Heart left ventricle (tissue), 16 donors: ENCODE measurements at regions not wholly inside any gene's neighbourhood (a gene's known extent, or its start where the extent isn't known, plus 50 kb on each side); places are given as distances from the start of the nearest gene placed in this dataset.
A peak's percentile ranks its signal among the peaks of the same experiment; 100 is the strongest.

Source experiments
- ATAC-seq, 4 donors: fragments of 200-7000 bp; cut with Tn5 transposase; one replicate each; pipeline ENCODE4 v1.9.1; 2020 to 2022; ENCODE audit warnings: moderate library complexity in 4 of 4, mild to moderate bottlenecking in 3 of 4, moderate number of reproducible peaks in 1 of 4
- DNase-seq, 5 donors: peaks; one replicate each; pipeline ENCODE4 v3.0.0-alpha.2; 2020
- H3K27ac ChIP-seq, 12 donors: fragments of 200-600 bp; sonication (generic) in 4 of 12; one replicate each; pipeline versions ENCODE4 v1.5.0 to v1.8.0; 2016 to 2022; ENCODE audit warnings: mild to moderate bottlenecking in 2 of 12
- H3K27me3 ChIP-seq, 9 donors: fragments of 200-600 bp; sonication (generic) in 2 of 9; one replicate each; pipeline versions ENCODE4 v1.5.1 to v1.8.0; 2016 to 2022; ENCODE audit warnings: mild to moderate bottlenecking in 3 of 9
- H3K36me3 ChIP-seq, 9 donors: fragments of 200-600 bp; sonication (generic) in 2 of 9; one replicate each; pipeline versions ENCODE4 v1.5.0 to v1.8.0; 2018 to 2022; ENCODE audit warnings: mild to moderate bottlenecking in 2 of 9
- H3K4me1 ChIP-seq, 12 donors: fragments of 200-600 bp; sonication (generic) in 4 of 12; one replicate each; pipeline versions ENCODE4 v1.5.0 to v1.8.0; 2016 to 2022; ENCODE audit warnings: mild to moderate bottlenecking in 3 of 12
- H3K4me3 ChIP-seq, 12 donors: fragments of 200-600 bp; sonication (generic) in 4 of 12; one replicate each; pipeline versions ENCODE4 v1.5.0 to v1.8.0; 2017 to 2022; ENCODE audit warnings: mild to moderate bottlenecking in 9 of 12, moderate library complexity in 4 of 12
- H3K9me3 ChIP-seq, 12 donors: fragments of 200-600 bp; sonication (generic) in 4 of 12; one replicate each; pipeline versions ENCODE4 v1.5.0 to v1.8.0; 2016 to 2022; ENCODE audit warnings: mild to moderate bottlenecking in 1 of 12
- CTCF ChIP-seq, 12 donors: fragments of 200-600 bp; sonication (generic) in 4 of 12; IDR thresholded peaks; one replicate each; pipeline versions ENCODE4 v1.5.0 to v1.8.0; 2018 to 2022; ENCODE audit warnings: antibody characterized with exemption in 12 of 12, mild to moderate bottlenecking in 5 of 12
- POLR2A ChIP-seq, 2 donors: fragments of 450-650 bp; IDR thresholded peaks; one replicate each; pipeline ENCODE4 v1.6.1; 2017; ENCODE audit warnings: antibody characterized with exemption in 2 of 2, mild to moderate bottlenecking in 2 of 2, moderate library complexity in 2 of 2
- WGBS, 4 donors: extraction: QIAGEN DNeasy Blood & Tissue Kit in 2 of 4; methylation state at CpG; one replicate each; pipeline versions ENCODE4 v1.1.5 to v1.1.7; 2013 to 2018; 5-methylcytosine and 5-hydroxymethylcytosine counted together
- intact Hi-C, 10 donors: fragments of 100-400 bp; cut with DNase I; formaldehyde crosslinking; loops; one replicate each; pipeline versions ENCODE4 v1.11.1 to v1.14.2; 2022
- donor health status: ischemic (EF 13 %, LVEDD 7.1; RV severe dilation, severe dysfunction).
- donor health status: healthy with polysubstance abuse.
- donor health status: DM: no; HTN: yes; CAD: no.
- donor health status: DM: no; HTN: no; CAD: no.
- donor health status: ischemic (EF 25% LVEDD 6.9; RV normal size, moderate dysfunction).
- donor health status: ischemic (EF 25% LVEDD 5.7; RV mildly dilated, moderate dysfunction).
- donor health status: healthy.
- donor health status: DM: yes; HTN: yes; CAD: no.
- donor health status: ischemic (EF 35%, LVEDD 5.7; RV mildly dilated, moderate dysfunction).
- donor health status: nonischemic (EF 11% LVEDD 7.7; RV severe dilation, severe dysfunction).
- donor health status: DM: yes; HTN: yes; CAD: no.
- donor health status: PGD.
- donor health status: ischemic (EF 29% LVEDD 5.4; RV normal size, mild dysfunction).
- donor health status: nonischemic (EF 23%, LVEDD 6.1; RV moderate dilation, normal function).

GRCh38 chr16:9374061-9374460 lies 282.6 kb downstream of the HAPSTR1 start:
- peaks cover 0 to 8% (median 0%) of the 10 kb centered on the region in 12 donors for H3K9me3 ChIP-seq
- intact Hi-C loops: loop anchor here in 3 of 10 donors (5.0 kb wide), 3 partner anchors 43 to 118 kb away; no protein-coding TSS in a partner anchor
- H3K4me1 ChIP-seq: peaks cover 0 to 34% (median 2%) of the 10 kb centered on the region in 12 donors
- no peaks in the 10 kb centered on the region for H3K27me3 ChIP-seq
- H3K4me3 ChIP-seq: no peak overlapping the region
- H3K36me3 ChIP-seq: no peaks in the 10 kb centered on the region
- TF ChIP-seq POLR2A (IDR thresholded peaks at IDR 0.05) (no peak), CTCF (IDR thresholded peaks at IDR 0.05) (no peak)
- no peak for DNase-seq
- ATAC-seq: no peak
- no peak overlapping the region for H3K27ac ChIP-seq
- 24 to 28% (median 27%) methylated on average over 7 of the region's 7 CpGs for WGBS, 4 donors

- H3K27me3 ChIP-seq: no peaks in the 10 kb centered on the region
- peak overlapping the region in 2 of 12 donors; percentile 11 to 52 for H3K27ac ChIP-seq
- no peak overlapping the region for H3K4me3 ChIP-seq
- H3K4me1 ChIP-seq: peaks cover 0 to 22% (median 0%) of the 10 kb centered on the region in 12 donors
- ATAC-seq (peak; percentile 47 to 84 (median 48)), DNase-seq (peak in 2 of 5 donors; percentile 33)
- no peak for TF ChIP-seq POLR2A (IDR thresholded peaks at IDR 0.05)
- TF ChIP-seq CTCF (IDR thresholded peaks at IDR 0.05): no peak
- 35 to 50% (median 44%) methylated on average over 5 of the region's 5 CpGs for WGBS, 4 donors
- no peaks in the 10 kb centered on the region for H3K36me3 ChIP-seq
- no peaks in the 10 kb centered on the region for H3K9me3 ChIP-seq
- intact Hi-C loops: loop anchor here in 2 of 10 donors (5.0 kb wide), 1 partner anchor 38 kb away; no protein-coding TSS in a partner anchor
Measured at GRCh38 chr16:9378876-9379275, 287.4 kb downstream of the HAPSTR1 start.

- Histone ChIP-seq H3K4me3 (no peak overlapping the region), H3K36me3 (no peaks in the 10 kb centered on the region), H3K27me3 (no peaks in the 10 kb centered on the region), H3K27ac (no peak overlapping the region), H3K9me3 (no peaks in the 10 kb centered on the region), H3K4me1 (peaks cover 0 to 13% (median 0%) of the 10 kb centered on the region in 12 donors)
- WGBS, 4 donors: 77 to 93% (median 89%) methylated on average over 3 of the region's 3 CpGs
- intact Hi-C loops: no loop called here
- ATAC-seq (no peak), DNase-seq (no peak)
- TF ChIP-seq CTCF (IDR thresholded peaks at IDR 0.05): no peak
- no peak for TF ChIP-seq POLR2A (IDR thresholded peaks at IDR 0.05)
Measured at GRCh38 chr16:9380221-9380620, 288.8 kb downstream of the HAPSTR1 start.

- no peak for ATAC-seq
- H3K36me3 ChIP-seq: no peaks in the 10 kb centered on the region
- H3K4me1 ChIP-seq: peaks cover 0 to 13% (median 0%) of the 10 kb centered on the region in 12 donors
- intact Hi-C loops: no loop called here
- DNase-seq: no peak
- no peak for TF ChIP-seq POLR2A (IDR thresholded peaks at IDR 0.05)
- TF ChIP-seq CTCF (IDR thresholded peaks at IDR 0.05): no peak
- H3K27ac ChIP-seq: no peak overlapping the region
- H3K4me3 ChIP-seq: no peak overlapping the region
- no peaks in the 10 kb centered on the region for H3K27me3 ChIP-seq
- WGBS, 4 donors: 86 to 92% (median 88%) methylated on average over 6 of the region's 6 CpGs
- no peaks in the 10 kb centered on the region for H3K9me3 ChIP-seq
Measured at GRCh38 chr16:9381399-9381798, 290.0 kb downstream of the HAPSTR1 start.
